Fibroblast of lung (primary cell): ENCODE measurements at regions not wholly inside any gene's neighbourhood (a gene's known extent, or its start where the extent isn't known, plus 50 kb on each side); places are given as distances from the start of the nearest gene placed in this dataset.

Experiments used
- EZH2 ChIP-seq: IDR thresholded peaks from 2 replicates; pipeline ENCODE4 v1.5.1; 2012; ENCODE audit warnings: low read length, control low read depth, mild to moderate bottlenecking; ENCODE audit errors: missing control alignments
- TF ChIP-seq, protein P1 (sequence below), 2 donors: IDR thresholded peaks in 1 of 2; conservative IDR thresholded peaks in 1 of 2; 1 replicate in 1 of 2; 2 replicates in 1 of 2; pipeline ENCODE4 v1.5.1; 2011 to 2012; ENCODE audit warnings: low read length in 2 of 2, control low read depth in 1 of 2, inconsistent platforms in 1 of 2, low read depth in 1 of 2, mild to moderate bottlenecking in 1 of 2

DNA sequence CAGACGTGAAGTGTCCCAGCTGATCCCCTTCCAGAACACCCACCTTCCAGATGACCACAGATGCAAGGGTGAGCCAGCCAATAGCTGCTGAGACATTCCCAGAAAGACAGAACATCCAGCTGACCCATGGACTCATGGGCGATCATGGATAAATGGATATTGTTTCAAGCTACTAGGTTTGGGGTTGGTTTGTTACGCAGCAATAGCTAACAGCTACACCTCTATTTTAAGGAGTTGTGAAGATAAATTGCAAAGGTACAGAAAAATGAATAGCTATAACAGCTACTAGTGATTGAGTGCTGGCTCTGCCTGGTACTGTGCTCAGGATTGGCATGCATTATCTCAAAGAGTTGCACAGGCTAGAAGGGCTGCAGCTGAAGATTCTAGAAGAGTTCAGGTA lies 122.5 kb downstream of the MIAT start:
- TF ChIP-seq, protein P1, sequence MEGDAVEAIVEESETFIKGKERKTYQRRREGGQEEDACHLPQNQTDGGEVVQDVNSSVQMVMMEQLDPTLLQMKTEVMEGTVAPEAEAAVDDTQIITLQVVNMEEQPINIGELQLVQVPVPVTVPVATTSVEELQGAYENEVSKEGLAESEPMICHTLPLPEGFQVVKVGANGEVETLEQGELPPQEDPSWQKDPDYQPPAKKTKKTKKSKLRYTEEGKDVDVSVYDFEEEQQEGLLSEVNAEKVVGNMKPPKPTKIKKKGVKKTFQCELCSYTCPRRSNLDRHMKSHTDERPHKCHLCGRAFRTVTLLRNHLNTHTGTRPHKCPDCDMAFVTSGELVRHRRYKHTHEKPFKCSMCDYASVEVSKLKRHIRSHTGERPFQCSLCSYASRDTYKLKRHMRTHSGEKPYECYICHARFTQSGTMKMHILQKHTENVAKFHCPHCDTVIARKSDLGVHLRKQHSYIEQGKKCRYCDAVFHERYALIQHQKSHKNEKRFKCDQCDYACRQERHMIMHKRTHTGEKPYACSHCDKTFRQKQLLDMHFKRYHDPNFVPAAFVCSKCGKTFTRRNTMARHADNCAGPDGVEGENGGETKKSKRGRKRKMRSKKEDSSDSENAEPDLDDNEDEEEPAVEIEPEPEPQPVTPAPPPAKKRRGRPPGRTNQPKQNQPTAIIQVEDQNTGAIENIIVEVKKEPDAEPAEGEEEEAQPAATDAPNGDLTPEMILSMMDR (conservative IDR thresholded peaks at IDR 0.05 in 1 of 2, IDR thresholded peaks at IDR 0.05 in 1 of 2; ENCODE audit: low read depth in 1 of 2, low read length in 2 of 2): no peak
- TF ChIP-seq EZH2: no peak
